C4-2B (cell line): ENCODE measurements at regions not wholly inside any gene's neighbourhood (a gene's known extent, or its start where the extent isn't known, plus 50 kb on each side); places are given as distances from the start of the nearest gene placed in this dataset.
A peak's percentile ranks its signal among the peaks of the same experiment; 100 is the strongest.

Experiments
- H3K27ac ChIP-seq: fragments of 450-650 bp; 2 replicates; pipeline ENCODE4 v1.5.1; 2017
- ZFX ChIP-seq: fragments of 450-650 bp; IDR thresholded peaks from 2 replicates; pipeline ENCODE4 v1.6.1; 2017
- TF ChIP-seq, protein P1 (sequence below): fragments of 450-650 bp; conservative IDR thresholded peaks from 2 replicates; pipeline ENCODE4 v1.5.1; 2017; ENCODE audit warnings: mild to moderate bottlenecking

DNA sequence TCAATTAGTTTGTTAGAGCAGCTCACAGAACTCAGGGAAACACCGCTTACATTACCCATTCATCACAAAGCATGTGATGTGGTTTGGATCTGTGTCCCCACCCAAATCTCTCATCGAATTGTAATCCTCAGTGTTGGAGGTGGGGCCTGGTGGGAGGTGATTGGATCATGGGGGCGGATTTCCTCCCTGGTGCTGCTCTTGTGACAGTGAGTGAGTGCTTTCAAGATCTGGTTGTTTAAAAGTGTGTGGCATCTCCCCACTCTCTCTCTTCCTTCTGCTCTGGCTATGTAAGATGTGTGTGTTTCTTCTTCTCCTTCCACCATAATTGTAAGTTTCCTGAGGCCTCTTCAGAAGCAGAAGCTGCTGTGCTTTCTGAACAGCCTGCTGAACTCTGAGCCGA is 63.5 kb upstream of the AGPS start:
- TF ChIP-seq ZFX, result no peak
- TF ChIP-seq, protein P1, sequence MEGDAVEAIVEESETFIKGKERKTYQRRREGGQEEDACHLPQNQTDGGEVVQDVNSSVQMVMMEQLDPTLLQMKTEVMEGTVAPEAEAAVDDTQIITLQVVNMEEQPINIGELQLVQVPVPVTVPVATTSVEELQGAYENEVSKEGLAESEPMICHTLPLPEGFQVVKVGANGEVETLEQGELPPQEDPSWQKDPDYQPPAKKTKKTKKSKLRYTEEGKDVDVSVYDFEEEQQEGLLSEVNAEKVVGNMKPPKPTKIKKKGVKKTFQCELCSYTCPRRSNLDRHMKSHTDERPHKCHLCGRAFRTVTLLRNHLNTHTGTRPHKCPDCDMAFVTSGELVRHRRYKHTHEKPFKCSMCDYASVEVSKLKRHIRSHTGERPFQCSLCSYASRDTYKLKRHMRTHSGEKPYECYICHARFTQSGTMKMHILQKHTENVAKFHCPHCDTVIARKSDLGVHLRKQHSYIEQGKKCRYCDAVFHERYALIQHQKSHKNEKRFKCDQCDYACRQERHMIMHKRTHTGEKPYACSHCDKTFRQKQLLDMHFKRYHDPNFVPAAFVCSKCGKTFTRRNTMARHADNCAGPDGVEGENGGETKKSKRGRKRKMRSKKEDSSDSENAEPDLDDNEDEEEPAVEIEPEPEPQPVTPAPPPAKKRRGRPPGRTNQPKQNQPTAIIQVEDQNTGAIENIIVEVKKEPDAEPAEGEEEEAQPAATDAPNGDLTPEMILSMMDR, result no peak
- no peak overlapping the region for H3K27ac ChIP-seq

DNA sequence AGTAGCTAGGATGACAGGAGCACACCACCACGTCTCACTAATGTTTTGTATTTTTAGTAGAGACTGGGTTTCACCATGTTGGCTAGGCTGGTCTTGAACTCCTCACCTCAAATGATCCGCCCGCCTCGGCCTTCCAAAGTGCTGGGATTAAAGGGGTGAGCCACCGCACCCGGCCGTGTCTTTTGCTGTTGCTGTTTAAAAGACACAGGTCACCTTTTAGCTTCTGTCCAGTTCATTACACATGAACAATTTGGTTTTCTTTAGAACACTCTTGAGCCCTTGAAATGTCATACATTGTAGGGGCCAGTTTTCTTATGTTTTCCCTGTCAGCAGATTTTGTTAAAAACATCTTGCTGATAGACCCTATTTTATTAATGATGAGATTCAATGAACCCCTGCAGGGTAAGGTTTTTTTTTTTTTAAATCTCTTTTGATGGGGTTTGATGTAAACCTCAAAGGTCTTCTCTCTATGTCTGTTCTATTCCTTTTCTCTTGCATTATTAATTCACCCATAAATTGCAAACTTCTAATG is 61.0 kb upstream of the AGPS start:
- TF ChIP-seq ZFX, result no peak
- TF ChIP-seq, protein P1, result no peak
- no peak overlapping the region for H3K27ac ChIP-seq

DNA sequence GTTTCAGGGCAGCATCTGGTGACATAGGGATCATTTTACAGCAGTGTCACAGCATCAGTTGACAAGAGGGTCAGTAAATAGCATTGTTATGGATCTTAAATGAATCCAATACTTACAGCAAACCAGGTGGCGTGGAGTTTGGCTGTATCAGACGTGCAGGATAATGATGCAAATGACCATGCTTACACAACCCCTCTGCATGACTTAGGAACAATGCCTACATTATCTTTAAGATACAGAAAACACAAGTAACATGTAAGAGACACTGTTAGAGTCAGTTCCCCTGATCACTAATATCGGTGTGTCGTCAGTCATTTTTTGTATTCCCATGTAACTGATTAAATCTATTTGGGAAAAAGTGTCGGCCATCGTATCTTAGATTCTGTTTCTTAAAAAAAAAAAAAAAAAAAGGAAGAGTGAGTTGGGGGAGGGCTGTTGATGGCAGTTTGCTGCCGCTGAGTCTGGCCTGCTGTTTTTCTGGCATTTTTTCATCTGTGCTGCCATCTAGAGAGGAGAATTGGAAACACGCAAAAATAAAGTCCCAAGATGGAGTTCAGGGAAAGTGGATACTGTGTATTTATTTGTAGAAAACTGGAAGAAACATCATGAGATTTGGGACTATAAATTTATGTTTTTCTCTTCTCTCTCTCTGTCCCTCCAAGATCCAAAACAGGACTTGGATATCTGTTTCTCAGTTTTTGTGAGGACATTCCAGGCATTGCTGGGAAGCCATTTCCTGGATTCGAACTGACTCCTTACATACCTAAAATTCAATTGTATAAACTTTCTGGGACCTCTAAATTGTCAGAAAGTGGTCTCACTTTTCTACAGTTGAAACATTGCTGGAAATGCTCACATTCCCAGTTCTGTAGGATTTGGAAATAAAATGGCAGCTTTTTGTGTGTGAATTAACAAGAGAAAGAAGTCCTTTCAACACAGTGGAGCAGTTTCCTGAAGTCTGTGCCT is 60.3 kb upstream of the AGPS start:
- no peak overlapping the region for H3K27ac ChIP-seq
- TF ChIP-seq, protein P1, result peak; percentile 74
- TF ChIP-seq ZFX, result no peak

DNA sequence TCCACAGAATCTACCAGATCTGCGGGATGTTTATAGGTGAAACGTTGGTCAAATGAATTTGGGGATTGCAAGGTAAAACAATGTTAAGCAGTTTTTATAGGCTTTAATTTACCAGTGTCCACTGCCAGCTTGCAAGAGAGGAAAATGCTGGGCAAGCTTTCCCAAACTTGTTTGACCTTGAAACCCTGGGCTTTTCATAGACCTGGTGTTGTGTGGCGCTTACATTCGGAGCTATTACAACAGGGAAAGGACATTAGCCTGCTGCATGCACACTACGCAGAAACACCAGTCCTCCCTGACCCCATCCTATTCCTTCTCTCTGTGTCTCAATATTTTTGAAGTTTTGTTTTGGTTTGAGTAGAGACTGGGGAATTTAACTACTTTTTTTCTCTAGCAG is 59.6 kb upstream of the AGPS start:
- H3K27ac ChIP-seq, result no peak overlapping the region
- TF ChIP-seq, protein P1, result no peak
- no peak for TF ChIP-seq ZFX

DNA sequence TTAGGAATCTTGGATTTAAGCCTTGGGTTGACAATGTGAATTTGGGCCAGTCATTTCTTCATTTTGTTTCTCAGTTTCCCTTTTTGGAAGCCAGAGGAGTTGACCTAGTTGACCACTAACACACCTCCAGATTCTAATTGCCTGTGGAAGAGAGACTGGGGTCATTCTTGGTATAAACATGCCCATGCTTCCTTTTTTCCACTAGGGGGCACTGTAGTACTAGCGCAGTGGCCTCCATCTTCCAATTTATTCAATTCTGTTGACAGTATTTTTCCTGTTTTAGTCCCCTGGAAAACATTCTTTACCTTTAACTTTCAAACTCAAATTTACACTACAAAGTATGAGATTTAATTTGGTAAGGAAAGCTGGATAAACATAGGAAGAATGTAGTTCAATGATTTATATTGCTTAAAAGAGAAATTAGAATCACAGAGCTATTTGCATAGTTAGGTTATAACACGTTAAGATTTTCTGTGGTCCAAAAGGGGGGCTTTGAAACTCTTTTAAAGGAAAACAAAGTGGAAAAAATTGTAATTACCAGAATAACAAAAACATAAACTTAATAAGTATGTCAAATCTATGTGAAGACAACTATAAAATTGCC is 57.5 kb upstream of the AGPS start:
- no peak for TF ChIP-seq ZFX
- TF ChIP-seq, protein P1, result peak; percentile 93

DNA sequence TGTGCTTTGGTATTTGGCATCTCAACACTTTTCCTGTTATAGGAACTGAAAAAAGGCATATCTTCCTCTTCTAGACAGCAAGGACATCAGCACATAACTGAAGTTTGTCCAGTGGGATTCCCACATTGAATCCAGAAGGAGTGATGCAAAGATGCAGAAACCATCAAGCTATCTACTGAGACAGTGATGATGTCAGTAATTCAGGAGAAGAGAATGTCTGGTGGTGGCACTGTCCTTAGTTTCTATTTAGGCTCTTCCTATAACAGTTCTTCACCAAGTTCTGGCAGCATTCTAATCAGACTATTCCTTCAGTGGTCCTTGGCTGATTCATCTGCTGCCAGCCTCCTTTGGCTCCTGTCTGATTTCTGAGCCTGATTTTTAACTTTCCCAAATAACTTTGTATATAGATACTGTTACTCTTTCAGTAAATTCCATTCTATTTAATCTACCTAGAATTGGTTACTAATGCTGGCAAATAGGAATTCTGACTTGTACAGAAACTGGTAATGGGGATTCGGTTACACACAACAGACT is 56.6 kb upstream of the AGPS start:
- no peak overlapping the region for H3K27ac ChIP-seq
- no peak for TF ChIP-seq ZFX
- TF ChIP-seq, protein P1, result no peak

More for the DNA sequence above, 57.5 kb upstream of the AGPS start:
- no peak overlapping the region for H3K27ac ChIP-seq

DNA sequence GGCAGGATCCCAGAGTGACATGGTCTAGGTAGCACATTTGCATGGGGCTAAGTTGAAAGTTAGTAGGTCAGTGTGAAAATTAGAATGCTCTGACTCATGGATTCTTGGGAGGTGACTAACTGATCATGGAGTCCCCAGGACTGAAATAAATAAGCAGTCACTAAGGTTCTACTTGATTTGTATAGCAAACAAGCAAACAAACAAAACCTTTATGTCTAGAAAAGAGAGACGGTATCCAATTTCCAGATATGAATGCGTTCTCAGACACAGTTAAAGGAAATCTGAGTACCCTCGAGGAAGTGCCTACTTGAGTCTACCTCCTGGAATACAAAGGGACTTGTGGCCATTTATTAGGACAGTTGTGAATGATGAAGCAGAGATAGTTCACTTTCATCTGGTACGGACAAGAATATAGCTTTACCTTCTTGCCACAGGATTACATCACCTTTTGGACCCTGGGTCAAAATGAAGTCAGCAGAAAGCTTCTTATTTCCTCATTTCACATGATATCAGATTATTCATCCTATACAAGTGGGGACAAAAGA is 54.3 kb upstream of the AGPS start:
- H3K27ac ChIP-seq, result no peak overlapping the region

More for the DNA sequence above, 54.3 kb upstream of the AGPS start:
- TF ChIP-seq, protein P1, result no peak
- no peak for TF ChIP-seq ZFX
